ENCODE measurements at regions not wholly inside any gene's neighbourhood (a gene's known extent, or its start where the extent isn't known, plus 50 kb on each side); places are given as distances from the start of the nearest gene placed in this dataset.

DNA sequence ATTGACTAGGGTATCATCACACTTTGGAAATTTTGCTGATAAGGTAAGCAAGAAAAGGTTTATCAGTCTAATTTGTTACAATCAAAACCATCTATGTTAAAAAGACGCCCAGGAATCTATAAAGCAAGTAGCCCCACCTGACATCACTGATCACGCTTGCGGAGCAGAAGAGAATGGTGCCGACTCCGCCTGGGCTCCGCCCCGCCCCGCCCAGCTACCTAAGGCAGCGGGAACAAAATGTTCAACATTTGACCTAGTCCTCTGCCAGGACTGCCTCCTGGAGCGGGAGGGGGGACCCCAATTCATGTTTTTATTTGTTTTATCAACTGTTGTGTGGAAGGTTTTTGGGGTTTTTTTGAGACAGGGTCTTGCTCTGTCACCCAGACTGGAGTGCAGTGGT, 520.5 kb downstream of the PREX1 start:
- Histone ChIP-seq H3K4me3 (no peak overlapping the region), H3K4me2 (no peak overlapping the region), H3K79me2 (ENCODE audit: low read depth) (no peaks in the 10 kb centered on the region), H3K27me3 (no peaks in the 10 kb centered on the region), H3F3A (ENCODE audit: low read depth) (no peaks in the 10 kb centered on the region), H2AFZ (replicated peaks) (no peak overlapping the region), H3K9me3 (ENCODE audit: low read depth) (no peaks in the 10 kb centered on the region), H3K9ac (no peak overlapping the region), H3K27ac (no peak overlapping the region), H4K20me1 (ENCODE audit: low read depth) (no peaks in the 10 kb centered on the region), H3K36me3 (no peaks in the 10 kb centered on the region), H3K4me1 (no peaks in the 10 kb centered on the region)
- H3K4me1 Mint-ChIP-seq = peaks cover 25% of the 10 kb centered on the region
- TF ChIP-seq EZH2phosphoT487 (IDR thresholded peaks at IDR 0.05) (no peak), EZH2 (IDR thresholded peaks at IDR 0.05) (no peak)
- TF ChIP-seq, protein P1, sequence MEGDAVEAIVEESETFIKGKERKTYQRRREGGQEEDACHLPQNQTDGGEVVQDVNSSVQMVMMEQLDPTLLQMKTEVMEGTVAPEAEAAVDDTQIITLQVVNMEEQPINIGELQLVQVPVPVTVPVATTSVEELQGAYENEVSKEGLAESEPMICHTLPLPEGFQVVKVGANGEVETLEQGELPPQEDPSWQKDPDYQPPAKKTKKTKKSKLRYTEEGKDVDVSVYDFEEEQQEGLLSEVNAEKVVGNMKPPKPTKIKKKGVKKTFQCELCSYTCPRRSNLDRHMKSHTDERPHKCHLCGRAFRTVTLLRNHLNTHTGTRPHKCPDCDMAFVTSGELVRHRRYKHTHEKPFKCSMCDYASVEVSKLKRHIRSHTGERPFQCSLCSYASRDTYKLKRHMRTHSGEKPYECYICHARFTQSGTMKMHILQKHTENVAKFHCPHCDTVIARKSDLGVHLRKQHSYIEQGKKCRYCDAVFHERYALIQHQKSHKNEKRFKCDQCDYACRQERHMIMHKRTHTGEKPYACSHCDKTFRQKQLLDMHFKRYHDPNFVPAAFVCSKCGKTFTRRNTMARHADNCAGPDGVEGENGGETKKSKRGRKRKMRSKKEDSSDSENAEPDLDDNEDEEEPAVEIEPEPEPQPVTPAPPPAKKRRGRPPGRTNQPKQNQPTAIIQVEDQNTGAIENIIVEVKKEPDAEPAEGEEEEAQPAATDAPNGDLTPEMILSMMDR (IDR thresholded peaks at IDR 0.05) = no peak
- H3K27ac Mint-ChIP-seq = no peak overlapping the region
- peaks cover 3% of the 10 kb centered on the region for H3K9me3 Mint-ChIP-seq
- peaks cover 52% of the 10 kb centered on the region for H3K27me3 Mint-ChIP-seq (ENCODE audit: insufficient read depth, low read depth)
- H3K36me3 Mint-ChIP-seq = no peaks in the 10 kb centered on the region
- no peak for DNase-seq (ENCODE audit: low spot score)
- H3K4me3 Mint-ChIP-seq = no peak overlapping the region

DNA sequence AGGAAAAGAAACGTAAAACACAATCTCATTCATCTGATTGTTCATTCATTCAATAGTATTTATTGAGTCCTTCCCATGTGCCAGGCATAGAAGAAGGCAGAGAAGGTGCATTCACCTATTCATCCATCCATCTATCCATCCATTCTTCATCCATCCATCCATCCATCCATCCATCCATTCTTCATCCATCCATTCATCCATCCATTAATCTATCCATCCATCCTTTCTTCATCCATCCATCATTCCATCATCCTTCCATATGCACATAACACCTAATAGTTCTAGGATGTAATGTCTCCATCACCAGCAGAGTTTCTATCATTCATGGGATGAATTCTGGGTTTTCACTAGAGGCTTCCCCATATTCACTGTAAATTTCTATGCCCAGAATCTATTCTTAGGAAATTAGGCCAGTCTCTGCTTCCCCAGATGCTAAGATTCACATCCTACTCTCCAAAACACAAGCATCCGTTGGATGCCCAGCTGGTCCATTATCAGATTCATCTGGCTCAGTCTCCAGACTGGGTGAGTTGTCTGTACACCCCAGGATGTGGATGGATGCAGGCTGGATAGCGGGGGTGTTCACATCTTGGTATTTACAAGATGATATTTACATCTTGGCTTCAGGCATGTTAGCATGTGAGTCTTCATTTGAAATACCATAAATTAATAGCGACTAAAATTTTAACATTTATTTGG, 517.7 kb upstream of the SULF2 start:
- Histone ChIP-seq H3K79me2 (ENCODE audit: low read depth) (no peaks in the 10 kb centered on the region), H2AFZ (replicated peaks) (no peak overlapping the region), H3K4me1 (peaks cover 4% of the 10 kb centered on the region), H3K36me3 (no peaks in the 10 kb centered on the region), H3K9ac (no peak overlapping the region), H3K4me3 (no peak overlapping the region), H4K20me1 (ENCODE audit: low read depth) (no peaks in the 10 kb centered on the region), H3K27me3 (no peaks in the 10 kb centered on the region), H3K4me2 (no peak overlapping the region), H3K27ac (no peak overlapping the region), H3K9me3 (ENCODE audit: low read depth) (no peaks in the 10 kb centered on the region), H3F3A (ENCODE audit: low read depth) (no peaks in the 10 kb centered on the region)
- H3K9me3 Mint-ChIP-seq = peaks cover 7% of the 10 kb centered on the region
- TF ChIP-seq, protein P1 (IDR thresholded peaks at IDR 0.05) = no peak
- no peak for TF ChIP-seq EZH2 (IDR thresholded peaks at IDR 0.05)
- TF ChIP-seq EZH2phosphoT487 (IDR thresholded peaks at IDR 0.05) = no peak
- DNase-seq (ENCODE audit: low spot score) = no peak
- peaks cover 39% of the 10 kb centered on the region for H3K27me3 Mint-ChIP-seq (ENCODE audit: insufficient read depth, low read depth)
- H3K27ac Mint-ChIP-seq = no peak overlapping the region
- H3K36me3 Mint-ChIP-seq = no peaks in the 10 kb centered on the region
- peak overlapping the region; percentile 20 for H3K4me3 Mint-ChIP-seq
- H3K4me1 Mint-ChIP-seq = peaks cover 19% of the 10 kb centered on the region

DNA sequence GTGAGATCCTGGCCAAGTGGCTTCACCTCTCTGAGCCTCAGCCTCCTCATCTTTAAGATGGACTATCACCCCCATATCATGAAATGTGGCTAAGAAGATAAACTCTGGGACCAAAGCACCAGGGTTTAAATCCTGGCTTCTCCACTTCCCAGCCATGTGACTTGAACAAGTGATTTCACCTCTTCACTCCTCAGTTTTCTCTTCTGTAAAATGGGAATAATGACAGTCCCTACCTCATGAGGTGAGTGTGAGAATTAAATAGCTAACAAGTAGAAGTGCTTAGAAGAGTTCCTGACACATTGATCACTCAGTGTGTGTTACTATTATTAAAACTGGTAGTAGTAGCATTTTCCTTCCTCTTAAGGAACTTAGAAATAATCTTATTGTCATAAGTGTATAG, 516.9 kb upstream of the SULF2 start:
- no peak overlapping the region for H2AFZ ChIP-seq (replicated peaks)
- Mint-ChIP-seq H3K36me3 (no peaks in the 10 kb centered on the region), H3K27me3 (ENCODE audit: insufficient read depth, low read depth) (peaks cover 36% of the 10 kb centered on the region), H3K4me3 (no peak overlapping the region), H3K4me1 (peaks cover 19% of the 10 kb centered on the region), H3K27ac (no peak overlapping the region), H3K9me3 (peaks cover 8% of the 10 kb centered on the region)
- no peaks in the 10 kb centered on the region for H3K9me3 ChIP-seq (ENCODE audit: low read depth)
- H3K27ac ChIP-seq = no peak overlapping the region
- H3K27me3 ChIP-seq = no peaks in the 10 kb centered on the region
- no peak overlapping the region for H3K9ac ChIP-seq
- TF ChIP-seq EZH2phosphoT487 (IDR thresholded peaks at IDR 0.05) = no peak
- TF ChIP-seq, protein P1 (IDR thresholded peaks at IDR 0.05) = no peak
- TF ChIP-seq EZH2 (IDR thresholded peaks at IDR 0.05) = no peak
- no peaks in the 10 kb centered on the region for H3K79me2 ChIP-seq (ENCODE audit: low read depth)
- H3K4me1 ChIP-seq = peaks cover 4% of the 10 kb centered on the region
- H3K4me3 ChIP-seq = no peak overlapping the region
- no peaks in the 10 kb centered on the region for H3F3A ChIP-seq (ENCODE audit: low read depth)
- H4K20me1 ChIP-seq (ENCODE audit: low read depth) = no peaks in the 10 kb centered on the region
- H3K4me2 ChIP-seq = no peak overlapping the region
- H3K36me3 ChIP-seq = no peaks in the 10 kb centered on the region
- DNase-seq (ENCODE audit: low spot score) = no peak
